ENCODE measurements at regions not wholly inside any gene's neighbourhood (a gene's known extent, or its start where the extent isn't known, plus 50 kb on each side); places are given as distances from the start of the nearest gene placed in this dataset.

GRCh38 chr5:166340039-166340438, 1951.4 kb upstream of the WWC1 start:
- DNase-seq (ENCODE audit: extremely low read depth, low read depth), result no peak
- no peak for TF ChIP-seq CTCF (IDR thresholded peaks at IDR 0.05; ENCODE audit: low read depth, low read length)

GRCh38 chr5:166341740-166342337, 1949.6 kb upstream of the WWC1 start:
- no peak for DNase-seq (ENCODE audit: extremely low read depth, low read depth)

GRCh38 chr5:166342402-166342801, 1949.0 kb upstream of the WWC1 start:
- no peak for TF ChIP-seq CTCF (IDR thresholded peaks at IDR 0.05; ENCODE audit: low read depth, low read length)
- no peak for DNase-seq (ENCODE audit: extremely low read depth, low read depth)

More at GRCh38 chr5:166341740-166342337, 1949.6 kb upstream of the WWC1 start:
- no peak for TF ChIP-seq CTCF (IDR thresholded peaks at IDR 0.05; ENCODE audit: low read depth, low read length)

- DNase-seq (ENCODE audit: extremely low read depth, low read depth), result no peak
- TF ChIP-seq CTCF (IDR thresholded peaks at IDR 0.05; ENCODE audit: low read depth, low read length), result no peak
Observed at GRCh38 chr5:166346726-166347374, 1944.6 kb upstream of the WWC1 start.

- no peak for DNase-seq (ENCODE audit: extremely low read depth, low read depth)
- TF ChIP-seq CTCF (IDR thresholded peaks at IDR 0.05; ENCODE audit: low read depth, low read length), result no peak
Observed at GRCh38 chr5:166349046-166349445, 1942.4 kb upstream of the WWC1 start.

- TF ChIP-seq CTCF (IDR thresholded peaks at IDR 0.05; ENCODE audit: low read depth, low read length), result no peak
- DNase-seq (ENCODE audit: extremely low read depth, low read depth), result no peak
Observed at GRCh38 chr5:166353580-166353979, 1937.9 kb upstream of the WWC1 start.

- DNase-seq (ENCODE audit: extremely low read depth, low read depth), result no peak
- TF ChIP-seq CTCF (IDR thresholded peaks at IDR 0.05; ENCODE audit: low read depth, low read length), result no peak
Observed at GRCh38 chr5:166354332-166354731, 1937.1 kb upstream of the WWC1 start.
